ENCODE measurements at regions not wholly inside any gene's neighbourhood (a gene's known extent, or its start where the extent isn't known, plus 50 kb on each side); places are given as distances from the start of the nearest gene placed in this dataset.

GRCh38 chr9:74120061-74120460 lies 377.1 kb upstream of the RORB start:
- H3K27me3 Mint-ChIP-seq (ENCODE audit: insufficient read depth, unreplicated experiment), result no peaks in the 10 kb centered on the region
- Histone ChIP-seq H3K36me3 (ENCODE audit: control insufficient read depth, insufficient read depth, low read length) (no peaks in the 10 kb centered on the region), H3K27me3 (replicated peaks; ENCODE audit: control insufficient read depth, insufficient read depth, low read length) (no peaks in the 10 kb centered on the region), H3K4me1 (no peaks in the 10 kb centered on the region), H3K4me3 (ENCODE audit: low read depth, low read length) (no peak overlapping the region), H3K9me3 (no peaks in the 10 kb centered on the region)
- no peak overlapping the region for H3K4me3 Mint-ChIP-seq (ENCODE audit: unreplicated experiment)
- ChIA-PET CTCF (no interaction called here), POLR2A (no interaction called here)
- intact Hi-C loops (cut with micrococcal nuclease; ENCODE audit: unreplicated experiment), result no loop called here
- TF ChIP-seq CTCF (IDR thresholded peaks at IDR 0.05; ENCODE audit: insufficient read depth in 1 of 2, low read depth in 1 of 2, low read length in 1 of 2, severe bottlenecking in 1 of 2, unreplicated experiment in 1 of 2), result no peak
- H3K36me3 Mint-ChIP-seq (ENCODE audit: insufficient read depth, unreplicated experiment), result no peaks in the 10 kb centered on the region
- no peak for DNase-seq
- no peaks in the 10 kb centered on the region for H3K4me1 Mint-ChIP-seq (ENCODE audit: low read depth, unreplicated experiment)
- H3K9me3 Mint-ChIP-seq (ENCODE audit: unreplicated experiment), result no peaks in the 10 kb centered on the region
- no peak overlapping the region for H3K27ac Mint-ChIP-seq (ENCODE audit: unreplicated experiment)
- no TSS peak for BruUV-seq (replicated peaks)

- Mint-ChIP-seq H3K4me1 (ENCODE audit: low read depth, unreplicated experiment) (no peaks in the 10 kb centered on the region), H3K4me3 (ENCODE audit: unreplicated experiment) (no peak overlapping the region), H3K9me3 (ENCODE audit: unreplicated experiment) (no peaks in the 10 kb centered on the region), H3K36me3 (ENCODE audit: insufficient read depth, unreplicated experiment) (no peaks in the 10 kb centered on the region), H3K27ac (ENCODE audit: unreplicated experiment) (no peak overlapping the region), H3K27me3 (ENCODE audit: insufficient read depth, unreplicated experiment) (no peaks in the 10 kb centered on the region)
- H3K9me3 ChIP-seq, result no peaks in the 10 kb centered on the region
- no peak overlapping the region for H3K4me3 ChIP-seq (ENCODE audit: low read depth, low read length)
- CTCF ChIA-PET, result no interaction called here
- H3K4me1 ChIP-seq, result no peaks in the 10 kb centered on the region
- TF ChIP-seq CTCF (IDR thresholded peaks at IDR 0.05; ENCODE audit: insufficient read depth in 1 of 2, low read depth in 1 of 2, low read length in 1 of 2, severe bottlenecking in 1 of 2, unreplicated experiment in 1 of 2), result no peak
- POLR2A ChIA-PET, result no interaction called here
- no peak for DNase-seq
- intact Hi-C loops (cut with micrococcal nuclease; ENCODE audit: unreplicated experiment), result no loop called here
- H3K27me3 ChIP-seq (replicated peaks; ENCODE audit: control insufficient read depth, insufficient read depth, low read length), result no peaks in the 10 kb centered on the region
- H3K36me3 ChIP-seq (ENCODE audit: control insufficient read depth, insufficient read depth, low read length), result no peaks in the 10 kb centered on the region
- no TSS peak for BruUV-seq (replicated peaks)
Observed at GRCh38 chr9:74120470-74120869, 376.7 kb upstream of the RORB start.

- ChIA-PET CTCF (no interaction called here), POLR2A (no interaction called here)
- H3K36me3 ChIP-seq (ENCODE audit: control insufficient read depth, insufficient read depth, low read length), result no peaks in the 10 kb centered on the region
- H3K9me3 Mint-ChIP-seq (ENCODE audit: unreplicated experiment), result no peaks in the 10 kb centered on the region
- TF ChIP-seq CTCF (IDR thresholded peaks at IDR 0.05; ENCODE audit: insufficient read depth in 1 of 2, low read depth in 1 of 2, low read length in 1 of 2, severe bottlenecking in 1 of 2, unreplicated experiment in 1 of 2), result no peak
- no peaks in the 10 kb centered on the region for H3K4me1 Mint-ChIP-seq (ENCODE audit: low read depth, unreplicated experiment)
- no peaks in the 10 kb centered on the region for H3K36me3 Mint-ChIP-seq (ENCODE audit: insufficient read depth, unreplicated experiment)
- no peak overlapping the region for H3K4me3 Mint-ChIP-seq (ENCODE audit: unreplicated experiment)
- intact Hi-C loops (cut with micrococcal nuclease; ENCODE audit: unreplicated experiment), result no loop called here
- no peaks in the 10 kb centered on the region for H3K4me1 ChIP-seq
- no peaks in the 10 kb centered on the region for H3K27me3 ChIP-seq (replicated peaks; ENCODE audit: control insufficient read depth, insufficient read depth, low read length)
- no peak overlapping the region for H3K4me3 ChIP-seq (ENCODE audit: low read depth, low read length)
- no peak for DNase-seq
- no TSS peak for BruUV-seq (replicated peaks)
- no peaks in the 10 kb centered on the region for H3K27me3 Mint-ChIP-seq (ENCODE audit: insufficient read depth, unreplicated experiment)
- no peak overlapping the region for H3K27ac Mint-ChIP-seq (ENCODE audit: unreplicated experiment)
- no peaks in the 10 kb centered on the region for H3K9me3 ChIP-seq
Observed at GRCh38 chr9:74122216-74122615, 374.9 kb upstream of the RORB start.

All from Caco-2 (cell line).